Panc1 (cell line): ENCODE measurements at regions not wholly inside any gene's neighbourhood (a gene's known extent, or its start where the extent isn't known, plus 50 kb on each side); places are given as distances from the start of the nearest gene placed in this dataset.

Experiments used
- ATAC-seq: fragments of 200-7000 bp; cut with Tn5 transposase; 2 replicates; pipeline ENCODE4 v1.9.1; 2020; ENCODE audit warnings: mild to moderate bottlenecking, moderate library complexity
- BruUV-seq: library from RNA; stranded (reverse); fragments of 400-500 nt; replicated peaks from 2 replicates; lab custom pipeline; 2021; lab: Mats Ljungman, UMichigan
- CTCF ChIA-PET: fragments of 300-600 bp; sonication (Branson Sonifier 250); formaldehyde crosslinking; loops from one replicate; lab custom pipeline; 2022; ENCODE audit warnings: antibody characterized with exemption; lab: Charles Lee
- POLR2A ChIA-PET: fragments of 300-600 bp; sonication (Branson Sonifier 250); formaldehyde crosslinking; loops from one replicate; lab custom pipeline; 2022; ENCODE audit warnings: antibody characterized with exemption; lab: Charles Lee
- DNase-seq: peaks from one replicate; pipeline ENCODE4 v3.0.0-alpha.2; 2010; ENCODE audit warnings: low read depth, low spot score
- H3K27ac ChIP-seq: 2 replicates; pipeline ENCODE4 v1.5.1; 2011; ENCODE audit warnings: mild to moderate bottlenecking, low read length, inconsistent platforms
- H3K27me3 ChIP-seq: fragments of 200-500 bp; sonication (Bioruptor generic); 2 replicates; pipeline ENCODE4 v1.6.0; 2014; ENCODE audit warnings: low read length, inconsistent platforms; ENCODE audit not compliant: control insufficient read depth, insufficient read depth
- H3K36me3 ChIP-seq: fragments of 200-500 bp; sonication (Bioruptor generic); 2 replicates; pipeline ENCODE4 v1.5.1; 2014; ENCODE audit warnings: inconsistent platforms, mild to moderate bottlenecking, low read length, moderate library complexity; ENCODE audit not compliant: control insufficient read depth, insufficient read depth
- H3K4me1 ChIP-seq: 2 replicates; pipeline ENCODE4 v1.5.1; 2011; ENCODE audit warnings: inconsistent platforms, mild to moderate bottlenecking, low read length, moderate library complexity; ENCODE audit not compliant: control insufficient read depth, insufficient read depth
- H3K4me3 ChIP-seq, 2 experiments: 2 replicates each; pipeline ENCODE4 v1.5.1; 2011 to 2012; ENCODE audit warnings: low read depth in 2 of 2, low read length in 2 of 2, mild to moderate bottlenecking in 2 of 2, inconsistent platforms in 1 of 2, moderate library complexity in 1 of 2
- H3K9me3 ChIP-seq: fragments of 200-500 bp; sonication (Bioruptor generic); 2 replicates; pipeline ENCODE4 v1.5.1; 2014; ENCODE audit warnings: low read depth, mild to moderate bottlenecking, inconsistent platforms, low read length, moderate library complexity; ENCODE audit not compliant: control insufficient read depth, insufficient read depth
- CTCF ChIP-seq: fragments of 450-650 bp; IDR thresholded peaks from 2 replicates; pipeline ENCODE4 v1.5.1; 2017; ENCODE audit warnings: mild to moderate bottlenecking
- POLR2AphosphoS5 ChIP-seq: IDR thresholded peaks from 2 replicates; pipeline ENCODE4 v1.6.1; 2012; ENCODE audit warnings: mild to moderate bottlenecking, low read depth, low read length, moderate library complexity
- SIN3A ChIP-seq: IDR thresholded peaks from 2 replicates; pipeline ENCODE4 v1.6.1; 2012; ENCODE audit warnings: low read depth, mild to moderate bottlenecking, low read length, moderate library complexity, borderline replicate concordance; ENCODE audit not compliant: insufficient read depth
- TCF7L2 ChIP-seq: IDR thresholded peaks from 2 replicates; pipeline ENCODE4 v1.6.1; 2011; ENCODE audit warnings: mild to moderate bottlenecking, low read depth, low read length, inconsistent platforms
- in situ Hi-C: cut with HindIII; loops from 2 replicates; pipeline ENCODE4 v1.10.0; 2016; ENCODE audit warnings: low sequenced_read_pairs, low pct_unique_long_range_greater_than_20kb
- intact Hi-C: fragments of 100-400 bp; cut with micrococcal nuclease; formaldehyde crosslinking; loops from one replicate; pipeline ENCODE4 v1.10.0; 2022; ENCODE audit not compliant: unreplicated experiment
- TF ChIP-seq, protein P1 (sequence below), 2 experiments: IDR thresholded peaks; 2 replicates each; pipeline ENCODE4 v1.6.1; 2011 to 2012; ENCODE audit warnings: low read depth in 2 of 2, control low read depth in 1 of 2, low read length in 1 of 2, mild to moderate bottlenecking in 1 of 2, moderate library complexity in 1 of 2; ENCODE audit not compliant: insufficient read depth in 1 of 2

GRCh38 chr3:95759614-95760301, 1054.6 kb upstream of the EPHA6 start:
- CTCF ChIA-PET: no interaction called here
- Histone ChIP-seq H3K36me3 (no peaks in the 10 kb centered on the region), H3K9me3 (no peaks in the 10 kb centered on the region), H3K4me1 (no peaks in the 10 kb centered on the region), H3K27ac (no peak overlapping the region), H3K4me3 (no peak overlapping the region), H3K27me3 (no peaks in the 10 kb centered on the region)
- no peak for TF ChIP-seq SIN3A
- no peak for TF ChIP-seq CTCF
- TF ChIP-seq, protein P1, sequence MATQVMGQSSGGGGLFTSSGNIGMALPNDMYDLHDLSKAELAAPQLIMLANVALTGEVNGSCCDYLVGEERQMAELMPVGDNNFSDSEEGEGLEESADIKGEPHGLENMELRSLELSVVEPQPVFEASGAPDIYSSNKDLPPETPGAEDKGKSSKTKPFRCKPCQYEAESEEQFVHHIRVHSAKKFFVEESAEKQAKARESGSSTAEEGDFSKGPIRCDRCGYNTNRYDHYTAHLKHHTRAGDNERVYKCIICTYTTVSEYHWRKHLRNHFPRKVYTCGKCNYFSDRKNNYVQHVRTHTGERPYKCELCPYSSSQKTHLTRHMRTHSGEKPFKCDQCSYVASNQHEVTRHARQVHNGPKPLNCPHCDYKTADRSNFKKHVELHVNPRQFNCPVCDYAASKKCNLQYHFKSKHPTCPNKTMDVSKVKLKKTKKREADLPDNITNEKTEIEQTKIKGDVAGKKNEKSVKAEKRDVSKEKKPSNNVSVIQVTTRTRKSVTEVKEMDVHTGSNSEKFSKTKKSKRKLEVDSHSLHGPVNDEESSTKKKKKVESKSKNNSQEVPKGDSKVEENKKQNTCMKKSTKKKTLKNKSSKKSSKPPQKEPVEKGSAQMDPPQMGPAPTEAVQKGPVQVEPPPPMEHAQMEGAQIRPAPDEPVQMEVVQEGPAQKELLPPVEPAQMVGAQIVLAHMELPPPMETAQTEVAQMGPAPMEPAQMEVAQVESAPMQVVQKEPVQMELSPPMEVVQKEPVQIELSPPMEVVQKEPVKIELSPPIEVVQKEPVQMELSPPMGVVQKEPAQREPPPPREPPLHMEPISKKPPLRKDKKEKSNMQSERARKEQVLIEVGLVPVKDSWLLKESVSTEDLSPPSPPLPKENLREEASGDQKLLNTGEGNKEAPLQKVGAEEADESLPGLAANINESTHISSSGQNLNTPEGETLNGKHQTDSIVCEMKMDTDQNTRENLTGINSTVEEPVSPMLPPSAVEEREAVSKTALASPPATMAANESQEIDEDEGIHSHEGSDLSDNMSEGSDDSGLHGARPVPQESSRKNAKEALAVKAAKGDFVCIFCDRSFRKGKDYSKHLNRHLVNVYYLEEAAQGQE (IDR thresholded peaks at IDR 0.05; ENCODE audit: insufficient read depth in 1 of 2, low read depth in 2 of 2, low read length in 1 of 2): no peak
- no peak for TF ChIP-seq POLR2AphosphoS5
- TF ChIP-seq TCF7L2: no peak
- POLR2A ChIA-PET: no interaction called here
- ATAC-seq (no peak), DNase-seq (no peak)
- intact Hi-C loops: no loop called here
- in situ Hi-C loops: no loop called here
- no TSS peak for BruUV-seq

DNA sequence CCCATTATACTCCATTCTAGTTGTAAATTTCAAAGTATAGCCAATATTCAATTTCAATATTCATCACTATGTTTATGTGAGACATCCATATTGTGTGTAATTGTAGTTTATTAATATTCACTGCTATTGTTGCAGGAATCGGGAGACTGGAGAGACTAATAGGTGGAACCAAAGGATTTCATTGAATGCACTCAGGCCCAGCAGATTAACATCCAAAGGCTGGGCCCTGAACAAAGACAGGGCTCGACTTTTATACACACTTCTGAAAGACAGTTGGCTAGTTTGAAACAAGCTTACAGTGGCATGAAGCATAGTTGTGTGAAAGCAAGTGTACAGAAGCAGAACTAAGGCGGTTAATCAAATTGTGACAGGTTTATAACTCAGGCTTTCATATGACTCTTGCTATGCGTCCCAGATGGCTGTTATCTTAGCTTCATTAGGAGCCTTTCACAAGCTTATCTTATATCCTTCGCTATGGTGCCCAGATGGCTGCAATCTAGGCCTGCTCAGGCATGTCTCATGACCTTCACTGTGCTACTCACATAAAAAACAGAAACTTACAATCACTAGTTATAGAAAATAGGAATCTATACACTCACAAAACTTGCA, 1038.8 kb upstream of the EPHA6 start:
- Histone ChIP-seq H3K4me3 (no peak overlapping the region), H3K27ac (no peak overlapping the region), H3K27me3 (no peaks in the 10 kb centered on the region), H3K4me1 (no peaks in the 10 kb centered on the region), H3K9me3 (peaks cover 20% of the 10 kb centered on the region; the same call in 1 of the 2 replicates), H3K36me3 (no peaks in the 10 kb centered on the region)
- intact Hi-C loops (no loop called here), in situ Hi-C loops (no loop called here)
- CTCF ChIA-PET: no interaction called here
- no peak for ATAC-seq
- POLR2A ChIA-PET: interaction anchor here (0.6 kb wide), 1 partner anchor 109 kb away, joined by 3 read pairs; no protein-coding TSS in a partner anchor
- no peak for TF ChIP-seq TCF7L2
- TF ChIP-seq, protein P1 (IDR thresholded peaks at IDR 0.05; ENCODE audit: insufficient read depth in 1 of 2, low read depth in 2 of 2, low read length in 1 of 2): no peak
- no peak for TF ChIP-seq CTCF
- TF ChIP-seq SIN3A: no peak
- no peak for TF ChIP-seq POLR2AphosphoS5
- DNase-seq: no peak
- no TSS peak for BruUV-seq
